ENCODE measurements at regions not wholly inside any gene's neighbourhood (a gene's known extent, or its start where the extent isn't known, plus 50 kb on each side); places are given as distances from the start of the nearest gene placed in this dataset.

GRCh38 chr3:111253733-111254132 lies 182.1 kb downstream of the NECTIN3 start:
- no peak for TF ChIP-seq CTCF (IDR thresholded peaks at IDR 0.05)
- no peak for TF ChIP-seq SMC3 (IDR thresholded peaks at IDR 0.05; ENCODE audit: low read depth, low read length)
- no peak for TF ChIP-seq MAX (IDR thresholded peaks at IDR 0.05; ENCODE audit: low read depth)
- no peak for TF ChIP-seq RAD21 (IDR thresholded peaks at IDR 0.05; ENCODE audit: low read length)
